GM12892 (cell line): ENCODE measurements at regions not wholly inside any gene's neighbourhood (a gene's known extent, or its start where the extent isn't known, plus 50 kb on each side); places are given as distances from the start of the nearest gene placed in this dataset.

Source experiments
- POLR2A ChIP-seq: IDR thresholded peaks from 2 replicates; pipeline ENCODE4 v1.6.1; 2011; ENCODE audit warnings: low read depth, low read length, control low read depth
- POLR2AphosphoS5 ChIP-seq: IDR thresholded peaks from 2 replicates; pipeline ENCODE4 v1.6.1; 2011; ENCODE audit warnings: low read depth, low read length, control low read depth

DNA sequence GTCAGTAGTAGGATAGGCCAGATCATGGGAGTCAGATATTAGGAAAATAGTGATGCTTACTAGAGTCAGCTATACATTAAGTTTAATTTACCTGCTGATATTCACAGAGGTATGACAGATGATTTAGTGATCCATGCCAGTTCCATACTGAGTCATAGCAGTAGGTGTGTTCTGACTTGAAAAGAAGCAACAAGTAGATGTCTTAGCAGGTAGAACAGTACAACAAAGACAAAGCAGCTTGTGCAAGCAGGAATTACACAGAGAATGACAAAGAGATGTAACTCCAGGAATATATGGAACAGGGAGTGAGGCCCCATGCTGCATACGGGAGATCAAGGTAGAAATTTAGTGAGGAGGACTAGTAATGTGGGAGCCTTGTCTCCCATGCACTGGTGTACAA is 556.9 kb downstream of the SLC16A7 start:
- TF ChIP-seq POLR2AphosphoS5: no peak
- no peak for TF ChIP-seq POLR2A
